ENCODE measurements at regions not wholly inside any gene's neighbourhood (a gene's known extent, or its start where the extent isn't known, plus 50 kb on each side); places are given as distances from the start of the nearest gene placed in this dataset.

- Histone ChIP-seq H3K4me2 (ENCODE audit: insufficient read depth, insufficient read length, low read length) (no peak overlapping the region), H3T11ph (ENCODE audit: low read length) (no peak overlapping the region), H3K18ac (ENCODE audit: insufficient read length, low read depth, low read length) (no peak overlapping the region), H3K79me1 (ENCODE audit: insufficient read depth, low read depth, low read length, poor library complexity, severe bottlenecking) (no peaks in the 10 kb centered on the region), H3K9ac (ENCODE audit: extremely low read depth, insufficient read length, low read length) (no peak overlapping the region), H3K23ac (ENCODE audit: insufficient read length, low read depth, low read length) (no peak overlapping the region), H2BK12ac (ENCODE audit: insufficient read length, low read depth, low read length) (no peak overlapping the region), H2AFZ (ENCODE audit: low read length) (no peak overlapping the region), H4K5ac (ENCODE audit: insufficient read length, low read depth, low read length) (no peak overlapping the region), H2BK20ac (ENCODE audit: low read depth, low read length, poor library complexity, severe bottlenecking) (no peak overlapping the region), H3K14ac (ENCODE audit: insufficient read depth, low read length) (no peak overlapping the region), H3K56ac (ENCODE audit: insufficient read length, low read depth, low read length) (no peak overlapping the region), H3K79me2 (ENCODE audit: insufficient read depth, low read length) (no peaks in the 10 kb centered on the region), H4K20me1 (ENCODE audit: control insufficient read depth, insufficient read depth, insufficient read length) (no peaks in the 10 kb centered on the region), H4K8ac (replicated peaks; ENCODE audit: insufficient read length, low read depth, low read length) (no peak overlapping the region), H3K4me1 (ENCODE audit: insufficient read depth, low read length) (no peaks in the 10 kb centered on the region; the same call in 1 of the 2 replicates), H3K23me2 (ENCODE audit: insufficient read length, low read depth, low read length, poor library complexity, severe bottlenecking) (no peaks in the 10 kb centered on the region), H3K27me3 (ENCODE audit: insufficient read depth, low read length) (no peaks in the 10 kb centered on the region), H2BK120ac (ENCODE audit: low read depth, low read length, poor library complexity, severe bottlenecking) (no peak overlapping the region), H2BK5ac (ENCODE audit: insufficient read length, low read length) (no peak overlapping the region), H2BK15ac (ENCODE audit: low read depth, low read length) (no peak overlapping the region), H4K91ac (ENCODE audit: insufficient read length, low read depth, low read length) (no peak overlapping the region), H2AK5ac (ENCODE audit: insufficient read length, low read length) (no peak overlapping the region), H3K27ac (ENCODE audit: insufficient read length, low read depth, low read length) (no peak overlapping the region), H3K4ac (ENCODE audit: low read depth, low read length) (no peak overlapping the region), H3K9me3 (ENCODE audit: control insufficient read depth, low read depth, low read length) (no peaks in the 10 kb centered on the region)
- TF ChIP-seq CTCF (conservative IDR thresholded peaks at IDR 0.05), result no peak; the same call in 2 of the 3 replicates
- H3K4me3 Mint-ChIP-seq, result no peak overlapping the region
- WGBS (ENCODE audit: extremely low coverage, insufficient read length, low lambda C conversion rate), result no CpG with 5 or more reads among the region's 5 CpGs
- peaks cover 3% of the 10 kb centered on the region; the same call in 1 of the 2 replicates for H3K27me3 Mint-ChIP-seq (ENCODE audit: low read depth)
- no peak overlapping the region for H3K27ac Mint-ChIP-seq
- DNase-seq, result no peak
- peaks cover 0 to 3% (median 0%) of the 10 kb centered on the region in 3 experiments; a peak in 3 of 7 replicates for H3K36me3 Mint-ChIP-seq (ENCODE audit: insufficient read depth in 1 of 3, low read depth in 3 of 3)
- H3K4me1 Mint-ChIP-seq, result peaks cover 22 to 23% of the 10 kb centered on the region in 2 experiments
- H3K9me3 Mint-ChIP-seq, result peaks cover 0 to 3% of the 10 kb centered on the region in 2 experiments; a peak in 1 of 5 replicates
Observed at GRCh38 chr19:29056535-29056934, 156.4 kb downstream of the UQCRFS1 start.
